ENCODE measurements at regions not wholly inside any gene's neighbourhood (a gene's known extent, or its start where the extent isn't known, plus 50 kb on each side); places are given as distances from the start of the nearest gene placed in this dataset.

GRCh38 chr12:34311337-34311736, 289.0 kb downstream of the ALG10 start:
- DNase-seq (ENCODE audit: low read depth, low spot score) = no peak
- in situ Hi-C loops (cut with HindIII; ENCODE audit: low sequenced_read_pairs) = no loop called here
- TF ChIP-seq CTCF (IDR thresholded peaks at IDR 0.05; ENCODE audit: low read depth, low read length) = no peak
- H3K4me3 ChIP-seq (ENCODE audit: low read depth, low read length) = no peak overlapping the region

- no peak for TF ChIP-seq CTCF (IDR thresholded peaks at IDR 0.05; ENCODE audit: low read depth, low read length)
- in situ Hi-C loops (cut with HindIII; ENCODE audit: low sequenced_read_pairs) = no loop called here
These were observed 305.4 kb downstream of the ALG10 start for GRCh38 chr12:34327671-34328070.

GRCh38 chr12:34333337-34333736, 311.0 kb downstream of the ALG10 start:
- H3K4me3 ChIP-seq (ENCODE audit: low read depth, low read length) = no peak overlapping the region
- in situ Hi-C loops (cut with HindIII; ENCODE audit: low sequenced_read_pairs) = no loop called here
- no peak for DNase-seq (ENCODE audit: low read depth, low spot score)
- no peak for TF ChIP-seq CTCF (IDR thresholded peaks at IDR 0.05; ENCODE audit: low read depth, low read length)

More at GRCh38 chr12:34327671-34328070, 305.4 kb downstream of the ALG10 start:
- H3K4me3 ChIP-seq (ENCODE audit: low read depth, low read length) = no peak overlapping the region
- no peak for DNase-seq (ENCODE audit: low read depth, low spot score)

GRCh38 chr12:34334538-34334937, 312.2 kb downstream of the ALG10 start:
- TF ChIP-seq CTCF (IDR thresholded peaks at IDR 0.05; ENCODE audit: low read depth, low read length) = no peak
- DNase-seq (ENCODE audit: low read depth, low spot score) = no peak
- H3K4me3 ChIP-seq (ENCODE audit: low read depth, low read length) = no peak overlapping the region
- in situ Hi-C loops (cut with HindIII; ENCODE audit: low sequenced_read_pairs) = no loop called here

GRCh38 chr12:34334953-34335743, 312.9 kb downstream of the ALG10 start:
- DNase-seq (ENCODE audit: low read depth, low spot score) = no peak
- TF ChIP-seq CTCF (IDR thresholded peaks at IDR 0.05; ENCODE audit: low read depth, low read length) = no peak
- in situ Hi-C loops (cut with HindIII; ENCODE audit: low sequenced_read_pairs) = no loop called here
- no peak overlapping the region for H3K4me3 ChIP-seq (ENCODE audit: low read depth, low read length)

- DNase-seq (ENCODE audit: low read depth, low spot score) = no peak
- no peak for TF ChIP-seq CTCF (IDR thresholded peaks at IDR 0.05; ENCODE audit: low read depth, low read length)
- in situ Hi-C loops (cut with HindIII; ENCODE audit: low sequenced_read_pairs) = no loop called here
- H3K4me3 ChIP-seq (ENCODE audit: low read depth, low read length) = no peak overlapping the region
These were observed 313.5 kb downstream of the ALG10 start for GRCh38 chr12:34335819-34336262.

Measured in astrocyte of the spinal cord (primary cell).